Amygdala (tissue), 56 donors: ENCODE measurements at regions not wholly inside any gene's neighbourhood (a gene's known extent, or its start where the extent isn't known, plus 50 kb on each side); places are given as distances from the start of the nearest gene placed in this dataset.
"Not testable (repeated sequence)": the region's sequence is repeated elsewhere in the genome, so short reads cannot be mapped to it uniquely, and the experiment has no call there.

Experiments used
- DNase-seq, 56 donors: peaks; one replicate each; lab custom pipeline; 2025; lab: John Stamatoyannopoulos, UW

DNA sequence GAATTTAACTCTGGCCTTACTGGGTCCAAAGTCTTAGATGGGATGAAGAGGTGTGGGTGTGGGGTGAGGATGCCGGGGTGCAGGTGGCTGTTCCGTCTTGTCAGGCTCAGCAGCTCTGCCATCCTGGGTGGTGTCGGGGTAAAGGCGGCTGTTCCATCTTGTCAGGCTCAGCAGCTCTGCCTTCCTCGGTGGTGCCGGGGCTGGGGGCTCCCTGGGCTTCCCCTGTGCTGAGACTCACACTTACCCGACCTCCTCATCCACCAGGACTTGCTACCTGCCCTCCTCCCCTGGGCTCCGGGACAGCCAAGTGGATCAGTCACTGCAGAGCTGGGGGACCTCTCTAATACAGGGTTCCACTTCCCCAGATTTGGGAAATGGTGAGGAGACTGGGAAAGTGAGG lies 244.3 kb upstream of the SHH start:
- no peak for DNase-seq

DNA sequence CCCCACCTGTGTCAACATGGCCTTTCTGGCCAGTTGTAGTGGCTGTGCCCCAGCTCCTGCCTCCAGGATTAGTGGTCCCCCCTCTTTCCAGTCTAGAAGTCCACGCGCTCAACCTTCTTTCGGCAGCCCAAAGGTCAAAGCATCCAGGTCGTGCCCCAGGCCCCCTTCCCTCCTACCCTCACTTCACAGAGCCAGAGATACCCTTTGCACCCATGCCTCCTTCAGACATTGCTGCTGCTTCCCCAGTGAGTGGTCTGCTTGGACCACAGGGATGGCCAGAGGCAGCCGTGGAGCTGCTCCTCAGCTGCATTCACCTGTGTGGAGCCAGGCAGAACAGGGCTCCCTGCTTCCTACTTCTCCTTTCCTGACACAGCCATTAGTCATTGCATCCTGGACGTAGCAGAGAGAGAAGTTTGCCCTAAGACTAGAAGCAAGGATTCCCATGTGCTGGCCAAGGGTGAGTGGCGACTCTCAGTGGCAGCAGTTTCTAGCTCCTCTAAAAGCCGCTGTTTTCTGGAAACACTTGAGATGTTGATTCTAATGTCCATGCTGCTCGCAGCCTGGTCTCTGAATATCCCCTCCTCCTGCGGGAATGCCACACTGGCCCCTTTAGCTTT lies 243.1 kb upstream of the SHH start:
- DNase-seq: no peak

DNA sequence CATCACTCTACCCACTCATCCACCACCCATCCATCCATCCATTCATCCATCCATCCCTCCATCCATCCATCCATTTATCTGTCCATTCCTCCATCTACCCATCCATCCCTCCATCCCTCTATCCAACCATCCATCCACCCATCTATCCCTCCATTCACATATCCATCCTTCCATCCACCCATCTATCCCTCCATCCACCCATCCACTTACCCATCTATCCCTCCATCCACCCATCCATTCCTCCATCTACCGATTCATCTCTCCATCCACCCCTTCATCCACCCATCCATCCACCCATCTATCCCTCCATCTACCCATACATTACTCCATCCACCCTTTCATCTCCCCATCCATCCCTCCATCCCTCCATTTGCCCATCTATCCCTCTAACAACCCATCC lies 239.6 kb upstream of the SHH start:
- no peak for DNase-seq

DNA sequence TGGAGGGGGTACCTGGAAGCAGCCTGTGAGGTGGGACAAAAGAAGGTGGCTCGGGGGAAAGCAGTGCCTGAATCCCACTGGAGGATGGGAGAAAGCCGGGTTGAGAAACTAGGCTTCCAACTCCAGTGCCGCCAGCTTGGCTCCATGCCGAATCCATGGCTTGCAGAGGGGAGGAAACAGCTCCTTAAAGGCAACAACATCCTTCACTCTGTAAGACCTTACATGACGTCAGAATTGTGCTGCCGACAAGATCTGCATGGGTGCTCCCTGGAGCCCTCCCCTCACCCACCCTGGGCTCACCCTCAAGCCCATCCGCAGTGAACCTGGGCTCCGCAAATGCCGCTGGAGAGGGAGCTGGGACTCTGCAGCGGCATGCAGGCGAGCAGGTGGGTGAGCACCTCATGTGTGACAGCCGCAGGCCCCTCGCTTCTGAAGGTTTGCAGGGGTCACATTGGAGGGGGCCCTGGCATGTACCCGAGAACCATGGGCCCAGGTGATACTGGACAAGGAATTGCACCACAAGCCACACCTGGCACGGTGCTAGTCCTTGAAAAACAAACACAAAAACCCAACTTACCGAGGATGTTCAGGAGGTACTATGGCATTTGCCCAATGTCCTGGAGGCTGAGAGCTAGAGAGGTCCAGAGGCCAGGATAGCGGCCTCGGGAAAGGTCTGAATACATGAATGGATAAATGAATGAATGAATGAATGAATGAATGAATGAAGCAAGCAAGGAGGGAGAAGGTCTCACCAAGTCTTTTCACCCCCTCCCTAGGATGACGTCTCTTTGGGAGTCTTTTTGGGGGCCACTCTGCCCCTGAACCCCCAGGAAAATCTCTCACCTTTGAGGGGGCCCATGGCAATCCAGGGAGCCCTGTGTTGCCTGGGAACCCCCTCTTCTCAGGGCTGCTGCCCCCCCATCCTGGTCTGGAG lies 238.6 kb upstream of the SHH start:
- DNase-seq: no peak

DNA sequence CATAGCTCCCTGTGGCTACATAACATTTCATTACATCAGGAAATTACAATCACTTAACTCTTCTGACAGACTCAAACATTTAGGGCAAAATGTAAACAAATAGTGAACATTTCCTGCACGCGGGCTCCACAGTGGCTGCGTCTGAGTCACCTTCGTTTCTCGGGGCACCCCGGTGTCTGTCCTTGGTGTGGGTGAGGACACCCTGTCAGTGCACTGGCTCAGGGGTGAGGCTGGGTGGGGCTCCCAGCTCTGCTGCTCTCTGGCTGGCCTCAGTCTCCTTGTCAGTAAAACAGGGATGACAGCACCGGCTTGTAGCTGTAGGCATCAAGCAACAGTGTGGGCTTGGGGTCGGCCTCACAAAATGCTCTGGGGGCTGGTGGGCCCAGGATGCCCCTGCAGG lies 237.1 kb upstream of the SHH start:
- DNase-seq: no peak

DNA sequence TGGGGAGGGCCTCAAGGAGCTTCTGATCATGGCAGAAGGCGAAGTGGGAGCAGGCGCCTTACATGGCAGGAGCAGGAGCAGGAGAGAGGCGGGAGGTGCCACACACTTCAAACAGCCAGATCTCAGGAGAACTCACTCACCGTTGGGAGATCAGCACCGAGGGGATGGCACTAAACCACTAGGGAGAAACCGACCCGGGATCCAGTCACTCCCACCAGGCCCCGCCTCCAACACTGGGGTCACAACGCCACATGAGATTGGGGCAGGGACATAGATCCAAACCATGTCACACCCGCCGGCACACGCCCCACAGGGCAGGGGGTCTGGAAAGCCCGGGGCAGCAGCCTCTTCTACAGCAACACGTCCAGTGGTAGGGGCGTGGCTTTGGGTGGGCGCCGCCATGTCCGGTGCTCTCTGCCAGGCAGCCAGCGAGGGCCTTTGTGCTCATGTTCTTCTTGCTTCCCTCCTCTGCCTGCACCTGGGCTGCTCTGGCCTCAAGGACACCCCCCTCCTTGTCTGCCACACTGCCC lies 233.8 kb upstream of the SHH start:
- DNase-seq: no peak

DNA sequence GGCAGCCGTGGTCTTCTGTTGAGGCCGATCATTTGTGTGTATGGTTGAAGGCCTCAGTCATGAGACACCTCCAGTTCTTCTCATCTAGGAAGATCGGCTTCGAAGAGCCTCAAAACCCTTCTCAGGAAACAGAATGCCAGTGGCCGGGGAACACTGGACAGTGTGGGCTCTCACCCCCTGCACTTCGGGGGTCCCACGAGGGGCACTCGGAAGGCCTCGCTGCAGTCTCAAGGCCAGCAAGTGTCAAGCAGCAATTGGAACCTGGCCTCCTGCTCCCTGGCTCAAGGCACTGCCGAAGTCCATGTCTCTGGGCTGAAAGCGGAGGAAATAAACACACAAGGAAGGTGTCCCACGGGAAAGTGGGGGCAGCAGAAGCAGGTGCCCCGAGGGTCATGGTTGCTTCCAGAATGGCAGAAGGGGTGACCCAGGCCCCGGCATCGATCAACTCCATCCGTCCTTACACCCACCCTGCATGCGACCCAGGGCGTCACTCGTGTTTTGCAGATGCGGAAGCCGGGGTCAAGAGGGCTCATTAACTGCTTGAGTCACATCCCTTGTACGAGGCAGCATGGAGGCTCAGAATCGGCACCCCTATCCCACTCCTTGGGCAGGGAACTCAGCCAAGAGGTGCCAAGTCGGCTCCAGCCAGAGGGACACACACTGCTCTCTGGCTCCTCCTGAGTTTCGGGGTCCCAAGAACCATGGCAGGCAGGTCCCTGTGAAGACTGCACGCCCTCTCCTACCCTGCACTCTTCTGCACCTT lies 231.3 kb upstream of the SHH start:
- DNase-seq: no peak

DNA sequence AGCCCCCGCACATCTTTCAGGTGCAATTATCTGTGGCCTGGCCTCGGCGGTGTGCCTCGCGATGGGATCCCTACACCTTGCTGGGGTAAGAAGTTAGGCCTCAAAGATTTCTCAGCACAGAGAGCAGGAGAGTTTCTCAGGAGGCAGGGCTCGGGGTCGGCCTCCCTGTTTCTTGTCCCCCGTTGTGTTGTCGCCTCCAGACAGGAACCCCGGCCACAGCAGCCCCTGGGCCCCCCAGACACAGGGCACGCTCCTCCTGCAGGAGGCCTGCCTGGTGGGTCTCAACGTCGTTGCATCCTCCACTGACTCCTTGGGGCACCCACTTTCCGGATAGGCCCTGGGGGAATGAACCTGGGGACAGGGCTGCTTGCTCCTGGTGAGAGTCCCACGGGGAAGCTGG lies 229.1 kb upstream of the SHH start:
- DNase-seq: no peak

DNA sequence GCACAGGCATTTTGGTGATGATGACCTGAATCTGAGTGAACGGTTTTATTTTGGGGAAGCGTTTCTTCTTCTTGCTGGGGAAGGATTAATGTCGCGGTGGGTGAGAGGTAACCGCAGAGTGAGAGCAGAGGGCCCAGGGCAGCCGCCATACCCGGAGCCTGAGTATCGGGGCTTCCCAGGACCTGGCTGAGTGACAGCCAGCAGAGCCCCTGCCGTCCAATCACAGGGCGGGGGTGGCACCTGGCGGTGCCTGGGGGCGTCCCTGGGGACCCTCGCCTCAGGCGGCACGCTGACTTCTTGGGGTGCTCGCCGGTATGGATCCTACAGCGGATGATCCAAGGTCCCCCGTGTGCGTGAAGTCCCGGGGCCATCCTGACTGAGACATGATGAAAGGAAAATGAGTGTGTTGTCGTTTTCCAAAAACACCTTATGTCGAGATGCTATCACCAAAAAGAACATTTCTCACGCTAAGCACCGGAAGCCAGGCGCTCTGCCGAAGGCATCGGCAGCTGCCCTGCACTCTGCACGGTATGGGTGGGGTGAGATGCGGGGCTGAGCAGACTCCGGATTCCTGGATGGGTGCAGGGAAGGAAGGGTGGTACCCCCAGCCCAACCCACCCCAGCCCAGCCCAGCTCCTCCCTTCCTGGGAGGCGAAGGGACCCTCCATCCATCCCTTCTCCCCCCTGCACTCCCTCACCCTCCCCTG lies 227.9 kb upstream of the SHH start:
- no peak for DNase-seq

DNA sequence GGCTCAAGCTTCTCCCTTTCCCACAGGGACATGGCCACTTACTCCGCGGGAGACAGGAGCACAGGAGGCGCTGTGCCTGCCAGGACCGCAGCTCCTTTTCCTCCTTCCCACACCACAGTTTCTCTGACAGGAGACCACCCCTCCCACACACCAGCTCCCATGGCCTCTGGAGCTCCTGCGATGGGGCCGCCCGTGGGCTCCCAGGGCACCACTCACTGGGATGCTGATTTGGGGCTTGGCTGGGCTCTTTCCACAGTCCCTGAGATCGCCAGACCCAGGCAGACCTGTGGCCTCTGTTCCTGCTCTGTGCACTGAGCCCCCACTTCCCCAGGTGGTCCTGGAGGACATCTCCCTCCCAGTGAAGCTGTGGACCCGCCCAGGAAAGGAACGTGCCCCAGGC lies 226.9 kb upstream of the SHH start:
- no peak for DNase-seq

DNA sequence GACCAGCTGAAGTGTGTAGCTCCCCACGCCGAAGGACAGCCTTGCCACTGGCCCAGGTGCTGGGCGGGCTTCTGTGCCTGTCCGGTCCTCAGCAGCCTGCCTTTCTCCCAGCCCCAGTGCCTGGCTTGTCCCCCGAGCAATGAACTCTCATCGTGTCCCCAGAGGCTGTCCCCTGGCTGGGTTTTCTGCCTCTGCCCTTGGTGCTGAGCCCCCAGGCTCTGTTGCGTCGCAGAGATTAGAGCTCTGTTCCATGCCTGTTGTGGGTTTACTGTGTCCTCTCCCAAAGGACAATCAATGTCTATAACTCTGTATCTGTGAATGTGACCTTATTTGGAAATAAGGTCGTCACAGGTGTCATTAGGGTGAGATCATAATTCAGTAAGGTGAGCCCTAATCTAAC lies 226.1 kb upstream of the SHH start:
- no peak for DNase-seq

DNA sequence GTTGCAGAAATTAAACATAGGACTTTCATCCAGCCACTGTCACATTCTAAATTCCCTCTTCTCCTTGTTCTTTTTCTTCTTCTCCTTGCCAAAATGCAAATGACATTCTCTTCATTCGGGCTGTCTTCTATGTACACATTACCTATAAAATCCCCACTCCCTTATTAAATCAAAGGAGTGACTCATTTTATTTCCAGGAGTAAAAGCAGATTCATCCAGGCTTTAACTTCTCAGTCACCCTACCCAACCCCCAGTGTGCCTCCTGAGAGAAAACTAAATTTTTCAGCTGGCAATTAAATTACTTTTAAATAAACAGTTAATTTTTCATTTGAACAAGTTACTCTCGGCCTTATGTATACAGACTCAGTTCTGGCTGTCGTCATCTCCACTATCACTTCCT lies 223.9 kb upstream of the SHH start:
- DNase-seq: no peak

DNA sequence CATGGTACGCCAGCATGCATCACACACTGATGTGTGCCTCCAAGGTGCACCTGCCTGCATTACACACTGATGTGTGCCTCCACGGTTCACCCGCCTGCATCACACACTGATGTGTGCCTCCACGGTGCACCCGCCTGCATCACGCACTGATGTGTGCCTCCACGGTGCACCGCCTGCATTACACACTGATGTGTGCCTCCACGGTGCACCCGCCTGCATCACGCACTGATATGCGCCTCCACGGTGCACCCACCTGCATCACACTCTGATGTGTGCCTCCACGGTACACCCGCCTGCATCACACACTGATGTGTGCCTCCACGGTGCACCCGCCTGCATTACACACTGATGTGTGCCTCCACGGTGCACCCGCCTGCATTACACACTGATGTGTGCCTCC lies 223.1 kb upstream of the SHH start:
- DNase-seq: not testable (repeated sequence)

DNA sequence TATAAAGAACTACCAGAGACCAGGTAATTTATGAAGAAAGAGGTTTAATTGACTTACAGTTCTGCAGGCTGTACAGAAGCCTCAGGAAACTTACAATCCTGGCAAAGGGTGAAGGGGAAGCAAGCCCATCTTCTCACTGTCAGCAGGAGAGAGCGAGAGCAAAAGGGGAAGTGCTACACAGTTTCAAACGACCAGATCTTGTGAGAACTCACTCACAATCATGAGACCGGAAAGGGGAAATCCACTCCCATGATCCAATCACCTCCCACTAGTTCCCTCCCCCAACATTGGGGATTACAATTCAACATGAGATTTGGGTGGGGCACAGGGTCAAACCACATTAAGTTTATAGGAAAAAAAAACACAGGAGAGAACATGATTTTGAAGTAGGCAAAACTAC lies 222.1 kb upstream of the SHH start:
- DNase-seq: no peak

DNA sequence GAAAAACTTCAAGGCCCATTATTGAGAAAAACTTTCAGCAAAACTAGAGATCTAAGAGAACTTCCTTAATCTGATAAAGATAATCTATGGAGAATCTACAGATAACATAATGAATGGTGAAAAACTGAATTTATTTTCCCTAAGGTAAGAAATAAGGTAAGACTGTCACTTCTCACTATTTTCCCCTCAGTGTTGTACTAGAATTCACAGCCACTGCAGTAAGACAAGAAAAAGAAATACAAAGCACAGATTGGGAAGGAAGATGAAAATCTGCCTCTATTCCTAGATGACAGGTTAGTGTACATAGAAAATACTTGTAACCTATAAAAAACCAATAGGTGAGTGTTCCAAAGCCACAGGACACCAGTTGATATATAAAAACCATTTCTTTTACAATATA lies 220.7 kb upstream of the SHH start:
- DNase-seq: no peak

DNA sequence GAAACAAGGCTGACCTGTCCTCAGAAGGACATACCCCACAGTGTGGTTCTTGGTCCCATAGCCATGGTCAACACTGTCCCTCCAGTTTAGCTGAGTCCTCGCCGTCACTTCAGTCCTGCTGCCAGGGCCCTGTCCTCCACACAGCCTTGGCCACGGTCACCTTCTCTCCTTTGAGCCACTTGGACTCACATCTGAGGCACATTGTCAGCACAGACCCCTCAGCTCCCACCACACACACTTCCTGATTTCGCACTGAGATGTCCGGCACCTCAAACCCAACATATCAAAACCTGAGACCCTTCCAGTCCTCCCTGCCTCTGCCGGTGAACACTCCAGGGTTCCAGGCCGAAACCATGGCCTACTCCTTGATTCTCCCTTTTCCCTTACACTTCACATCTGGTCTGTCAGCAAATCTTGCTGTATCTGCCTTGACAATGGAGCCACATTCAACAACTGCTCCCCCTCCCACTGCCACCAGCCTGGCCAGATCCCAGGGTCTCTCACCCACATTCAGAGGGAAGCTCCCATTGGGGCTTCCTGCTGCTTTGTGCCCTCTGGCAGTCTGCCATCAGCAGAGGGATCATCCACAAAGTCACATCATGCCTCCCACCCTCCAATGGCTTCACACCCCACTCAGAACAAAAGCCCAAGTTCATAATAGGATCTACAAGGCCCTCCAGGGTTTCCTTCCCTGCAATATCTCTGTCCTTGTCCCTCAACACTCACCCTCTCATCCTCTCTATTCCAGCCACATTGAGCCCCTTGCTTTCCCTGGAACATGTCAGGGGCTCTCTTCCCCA lies 219.6 kb upstream of the SHH start:
- DNase-seq: no peak

DNA sequence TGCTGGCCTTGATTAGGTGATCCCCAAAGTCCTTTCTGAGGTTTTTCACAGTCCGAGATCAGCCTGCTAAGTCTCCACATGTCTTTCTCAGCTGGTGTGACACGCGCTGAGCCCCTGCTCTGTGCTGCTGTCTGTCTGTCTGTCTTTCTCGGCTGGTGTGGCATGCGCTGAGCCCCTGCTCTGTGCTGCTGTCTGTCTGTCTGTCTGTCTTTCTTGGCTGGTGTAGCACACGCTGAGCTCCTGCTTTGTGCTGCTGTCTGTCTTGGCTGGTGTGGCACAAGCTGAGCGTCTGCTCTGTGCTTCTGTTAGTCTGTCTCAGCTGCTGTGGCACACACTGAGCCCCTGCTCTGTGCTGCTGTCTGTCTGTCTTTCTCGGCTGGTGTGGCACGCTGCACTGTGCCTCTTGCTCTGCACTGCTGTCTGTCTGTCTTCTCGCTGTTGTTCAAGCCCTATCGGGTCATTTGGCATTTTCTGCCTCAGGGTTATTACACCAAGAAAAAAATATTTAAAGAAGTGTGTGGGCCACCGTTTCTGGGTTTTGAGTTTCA lies 217.3 kb upstream of the SHH start:
- DNase-seq: no peak

DNA sequence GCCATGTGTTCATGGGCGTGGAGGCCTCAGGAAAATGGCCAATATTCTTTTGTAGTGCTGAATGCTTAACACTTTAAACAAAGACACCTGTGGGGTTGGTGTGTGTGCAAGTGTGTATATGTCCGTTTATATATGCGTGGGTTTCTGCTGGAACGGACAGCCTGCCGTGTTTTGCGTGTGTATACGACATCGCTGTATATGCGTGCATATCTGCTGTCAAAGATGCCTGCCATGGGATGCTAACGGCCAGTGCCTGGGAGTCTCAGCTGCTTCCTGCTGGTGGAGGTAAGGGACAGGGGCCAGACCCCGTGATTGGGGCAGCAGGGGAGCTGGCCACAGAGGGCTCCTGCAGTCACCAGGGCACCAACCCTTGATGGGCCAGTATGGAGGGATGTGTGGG lies 216.3 kb upstream of the SHH start:
- DNase-seq: no peak

DNA sequence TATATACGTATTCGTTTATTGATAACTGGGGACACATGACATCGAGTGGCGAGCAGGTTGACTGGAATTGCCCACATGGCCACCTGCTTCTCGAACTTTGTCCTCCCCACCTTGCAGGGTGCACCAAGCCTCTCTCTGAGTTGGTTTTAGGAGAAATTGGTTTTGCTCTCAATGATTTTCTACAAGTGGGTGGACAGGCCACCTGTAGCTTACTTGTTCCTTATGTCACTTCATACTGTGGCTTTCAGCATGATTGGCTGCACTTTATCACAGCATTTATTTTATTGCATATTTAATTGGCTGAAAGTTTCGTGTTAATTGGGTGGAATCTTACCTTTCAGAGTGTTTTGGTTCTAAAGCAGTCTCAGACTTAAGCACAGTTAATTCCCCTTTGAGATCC lies 215.6 kb upstream of the SHH start:
- no peak for DNase-seq

DNA sequence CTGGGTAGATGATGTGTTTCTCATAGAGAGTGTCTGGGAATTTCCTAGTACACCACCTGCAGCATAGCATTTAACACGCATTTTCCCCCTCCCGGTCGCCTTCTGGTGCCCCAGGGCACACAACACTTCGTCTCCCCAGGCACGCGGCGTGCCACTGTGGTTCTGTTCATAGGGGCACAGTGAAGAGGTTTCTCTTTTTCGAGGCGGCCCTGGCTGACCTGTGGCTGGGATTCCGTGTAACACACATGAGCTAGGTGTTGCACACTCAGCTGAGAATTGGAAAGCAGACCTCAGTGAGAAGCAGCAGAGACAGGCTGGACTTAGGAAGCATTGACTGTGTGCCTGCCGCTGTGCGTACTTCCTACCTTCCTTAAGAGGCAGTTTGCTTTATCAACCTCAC lies 214.3 kb upstream of the SHH start:
- no peak for DNase-seq
